Coronary artery (tissue), 2 donors: ENCODE measurements at regions not wholly inside any gene's neighbourhood (a gene's known extent, or its start where the extent isn't known, plus 50 kb on each side); places are given as distances from the start of the nearest gene placed in this dataset.
"Not testable (repeated sequence)": the region's sequence is repeated elsewhere in the genome, so short reads cannot be mapped to it uniquely, and the experiment has no call there.

Experiments used
- DNase-seq: peaks from one replicate; pipeline ENCODE4 v3.0.0-alpha.2; 2017; ENCODE audit warnings: low spot score
- H3K27ac ChIP-seq, 2 donors: fragments of 200-600 bp; sonication (generic); one replicate each; pipeline ENCODE4 v1.5.1; 2016 to 2019
- H3K4me3 ChIP-seq: fragments of 200-600 bp; sonication (generic); 2 replicates; pipeline ENCODE4 v1.5.1; 2016; ENCODE audit warnings: mild to moderate bottlenecking, moderate library complexity
- TF ChIP-seq, protein P1 (sequence below): fragments of 200-600 bp; sonication (generic); IDR thresholded peaks from one replicate; pipeline ENCODE4 v1.5.1; 2019; ENCODE audit warnings: antibody characterized with exemption

DNA sequence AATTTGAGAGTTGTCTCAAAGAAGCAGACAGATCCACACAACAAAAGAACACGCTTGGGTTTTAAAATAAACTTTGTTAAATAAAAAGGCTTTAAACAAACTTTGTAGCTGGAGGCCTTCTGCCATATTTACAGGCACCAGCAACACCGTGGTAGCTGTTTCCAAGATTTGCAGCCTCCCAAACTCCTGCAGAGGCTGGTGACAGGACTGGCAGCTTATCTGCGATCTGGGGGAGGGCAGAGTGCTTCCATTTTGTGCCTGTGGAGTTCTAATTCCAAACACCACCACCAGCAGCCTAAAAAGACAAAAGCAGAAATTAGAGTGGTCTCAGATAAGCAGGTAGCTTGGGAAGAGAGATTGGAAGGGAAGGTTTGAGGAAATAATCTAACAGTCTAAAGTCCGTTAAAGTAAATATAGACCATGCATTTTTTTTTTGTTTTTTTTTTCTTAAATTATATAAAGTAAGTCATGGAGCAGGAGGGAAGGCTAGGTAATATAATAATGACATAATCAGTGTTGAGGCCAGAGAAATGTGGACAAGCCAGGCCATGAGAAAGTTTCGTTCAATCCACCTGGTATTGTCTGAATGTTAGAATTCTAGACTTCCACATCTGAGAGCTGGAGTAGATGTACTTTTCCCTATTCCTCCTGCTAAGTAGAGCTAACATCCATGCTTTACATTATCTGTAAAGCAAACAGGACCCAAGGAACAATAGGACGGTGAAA lies 69.6 kb upstream of the TMEM132D start:
- TF ChIP-seq, protein P1, sequence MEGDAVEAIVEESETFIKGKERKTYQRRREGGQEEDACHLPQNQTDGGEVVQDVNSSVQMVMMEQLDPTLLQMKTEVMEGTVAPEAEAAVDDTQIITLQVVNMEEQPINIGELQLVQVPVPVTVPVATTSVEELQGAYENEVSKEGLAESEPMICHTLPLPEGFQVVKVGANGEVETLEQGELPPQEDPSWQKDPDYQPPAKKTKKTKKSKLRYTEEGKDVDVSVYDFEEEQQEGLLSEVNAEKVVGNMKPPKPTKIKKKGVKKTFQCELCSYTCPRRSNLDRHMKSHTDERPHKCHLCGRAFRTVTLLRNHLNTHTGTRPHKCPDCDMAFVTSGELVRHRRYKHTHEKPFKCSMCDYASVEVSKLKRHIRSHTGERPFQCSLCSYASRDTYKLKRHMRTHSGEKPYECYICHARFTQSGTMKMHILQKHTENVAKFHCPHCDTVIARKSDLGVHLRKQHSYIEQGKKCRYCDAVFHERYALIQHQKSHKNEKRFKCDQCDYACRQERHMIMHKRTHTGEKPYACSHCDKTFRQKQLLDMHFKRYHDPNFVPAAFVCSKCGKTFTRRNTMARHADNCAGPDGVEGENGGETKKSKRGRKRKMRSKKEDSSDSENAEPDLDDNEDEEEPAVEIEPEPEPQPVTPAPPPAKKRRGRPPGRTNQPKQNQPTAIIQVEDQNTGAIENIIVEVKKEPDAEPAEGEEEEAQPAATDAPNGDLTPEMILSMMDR: no peak
- H3K27ac ChIP-seq: no peak overlapping the region
- DNase-seq: no peak

DNA sequence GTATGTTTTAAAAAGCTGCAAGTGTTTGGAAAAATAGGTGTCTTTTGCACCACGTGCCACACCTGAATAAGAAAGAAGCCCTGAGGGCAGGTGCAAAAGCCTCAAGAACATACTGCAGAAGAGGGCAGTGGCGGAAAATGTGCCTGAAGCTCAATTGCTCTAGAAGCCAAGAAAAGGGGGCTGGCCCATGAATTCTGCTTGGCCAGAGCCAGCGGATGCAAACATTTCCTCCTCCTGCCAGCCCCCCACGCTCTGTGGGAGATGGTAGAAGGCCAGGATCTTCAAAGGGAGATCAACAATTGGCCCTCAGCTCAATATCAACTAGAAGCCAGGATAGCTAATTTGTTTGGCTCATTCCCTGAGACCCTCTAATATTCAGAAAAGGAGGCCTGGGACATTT lies 80.3 kb upstream of the TMEM132D start:
- no peak for DNase-seq
- Histone ChIP-seq H3K27ac (no peak overlapping the region), H3K4me3 (no peak overlapping the region)
- TF ChIP-seq, protein P1: no peak

More for the DNA sequence above, 69.6 kb upstream of the TMEM132D start:
- no peak overlapping the region for H3K4me3 ChIP-seq

DNA sequence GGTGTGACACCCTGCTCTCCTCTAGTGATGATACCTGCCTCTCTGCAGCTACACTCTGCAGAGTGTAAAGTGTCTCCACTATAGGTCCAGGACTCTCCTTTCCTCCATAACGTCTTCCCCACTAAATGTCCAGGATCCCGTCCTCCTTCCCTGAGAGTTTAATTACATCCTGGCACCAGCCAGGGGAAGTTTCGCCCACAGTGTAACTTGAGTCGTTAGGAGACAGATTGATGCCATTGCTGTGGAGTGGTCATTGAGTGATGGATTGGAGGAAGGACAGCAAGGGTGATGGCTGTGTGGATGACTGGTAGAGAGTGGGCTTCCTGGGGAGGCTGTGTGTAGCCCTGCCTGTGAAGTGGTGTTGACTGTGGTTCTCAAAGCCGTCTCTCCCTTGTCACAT lies 84.0 kb upstream of the TMEM132D start:
- TF ChIP-seq, protein P1: no peak
- DNase-seq: no peak
- H3K27ac ChIP-seq: no peak overlapping the region
- H3K4me3 ChIP-seq: no peak overlapping the region

DNA sequence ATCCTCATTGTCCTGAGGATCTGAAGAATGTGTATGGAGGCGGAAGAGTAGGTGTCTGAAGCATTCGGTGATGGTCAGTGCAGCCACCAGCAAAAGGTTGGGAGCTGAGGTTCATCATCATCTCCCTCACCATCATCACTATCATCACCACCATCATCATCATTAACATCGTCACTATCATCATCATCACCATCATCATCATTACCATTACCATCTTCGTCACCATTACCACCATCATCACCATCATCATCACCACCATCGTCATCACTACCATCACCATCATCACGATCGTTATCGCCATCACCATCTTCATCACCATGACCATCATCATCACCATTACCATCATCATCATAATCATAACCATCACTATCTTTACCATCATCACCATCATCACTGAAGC lies 90.8 kb upstream of the TMEM132D start:
- Histone ChIP-seq H3K27ac (no peak overlapping the region), H3K4me3 (no peak overlapping the region)
- DNase-seq: no peak
- TF ChIP-seq, protein P1: no peak

DNA sequence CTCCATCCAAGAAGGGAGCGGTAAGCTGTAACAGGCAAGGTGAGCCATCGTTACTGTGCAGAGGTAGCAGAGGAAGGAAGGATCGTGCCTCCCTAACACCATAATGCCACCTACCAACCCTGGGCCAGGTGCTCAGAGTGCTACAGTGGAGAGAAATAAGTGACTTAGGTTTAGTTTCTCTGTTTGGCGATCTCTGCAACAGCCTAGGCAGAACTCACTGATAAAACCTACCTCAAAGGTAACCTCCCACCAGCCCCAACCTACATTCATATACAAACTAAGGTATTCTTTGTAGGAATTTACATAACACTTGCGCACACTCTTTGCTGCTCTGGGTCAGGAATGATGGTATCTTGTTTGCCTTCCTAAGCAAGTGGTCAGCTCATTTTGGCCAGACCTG lies 93.4 kb upstream of the TMEM132D start:
- DNase-seq: no peak
- TF ChIP-seq, protein P1: no peak
- Histone ChIP-seq H3K27ac (no peak overlapping the region), H3K4me3 (no peak overlapping the region)

DNA sequence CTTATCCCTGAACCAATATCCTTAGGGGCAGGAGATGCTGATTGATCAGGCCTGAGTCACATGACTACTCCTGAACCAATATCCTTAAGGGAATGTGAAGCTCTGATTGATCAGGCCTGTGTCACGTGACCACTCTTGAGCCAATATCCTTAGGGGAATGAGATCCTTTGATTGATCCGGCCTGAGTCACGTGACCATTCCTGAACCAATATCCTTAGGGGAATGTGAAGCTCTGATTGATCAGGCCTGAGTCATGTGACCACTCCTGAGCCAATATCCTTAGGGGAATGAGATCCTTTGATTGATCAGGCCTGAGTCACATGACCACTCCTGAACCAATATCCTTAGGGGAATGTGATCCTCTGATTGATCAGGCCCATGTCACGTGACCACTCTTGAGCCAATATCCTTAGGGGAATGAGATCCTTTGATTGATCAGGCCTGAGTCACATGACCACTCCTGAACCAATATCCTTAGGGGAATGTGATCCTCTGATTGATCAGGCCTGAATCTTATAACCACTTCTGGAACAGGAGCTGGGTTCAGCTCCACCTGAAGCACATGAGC lies 100.6 kb upstream of the TMEM132D start:
- not testable (repeated sequence) for H3K27ac ChIP-seq, DNase-seq, H3K4me3 ChIP-seq

DNA sequence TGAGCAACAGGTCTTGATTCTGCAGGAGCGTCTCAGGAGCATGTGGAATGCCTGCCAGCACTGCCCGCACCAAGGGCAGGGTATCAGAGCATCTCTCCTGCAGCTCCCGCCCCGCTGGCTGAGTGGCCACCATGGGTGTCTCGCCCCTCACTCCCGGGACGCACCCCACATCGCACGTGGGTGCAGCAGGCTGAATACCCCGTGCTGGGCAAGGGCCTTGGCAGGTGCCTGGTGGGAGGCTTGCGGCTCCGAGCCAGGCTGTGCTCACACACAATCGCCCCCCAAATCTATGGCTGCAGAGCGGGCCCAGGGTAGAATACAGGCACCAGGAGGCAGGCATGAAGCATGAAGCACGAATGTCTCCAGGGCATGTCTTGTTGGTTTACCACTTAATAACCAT lies 103.9 kb upstream of the TMEM132D start:
- peak; percentile 43 for DNase-seq
- no peak overlapping the region for H3K4me3 ChIP-seq
- H3K27ac ChIP-seq: no peak overlapping the region
- TF ChIP-seq, protein P1: no peak
